ENCODE measurements at regions not wholly inside any gene's neighbourhood (a gene's known extent, or its start where the extent isn't known, plus 50 kb on each side); places are given as distances from the start of the nearest gene placed in this dataset.

DNA sequence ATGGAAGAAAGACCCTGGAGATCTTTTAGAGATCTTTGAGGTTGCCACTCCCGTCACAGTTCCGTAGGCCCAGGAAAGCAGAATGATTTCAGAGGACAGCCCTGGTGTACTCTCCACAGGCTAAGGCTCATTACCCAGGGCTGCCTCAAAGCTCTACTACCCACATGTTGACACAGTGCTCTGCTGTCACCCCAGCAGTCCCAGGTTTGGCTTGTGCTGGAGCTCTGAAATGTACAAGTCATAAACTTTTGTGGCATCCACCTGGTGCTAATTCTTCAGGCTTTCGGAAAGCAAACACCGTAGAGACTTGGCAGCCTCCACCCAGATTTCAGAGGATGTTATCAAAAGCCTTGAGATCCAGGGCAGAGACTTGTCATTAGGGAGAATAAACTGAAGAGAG lies 136.5 kb downstream of the MTRR start:
- no peak for DNase-seq (ENCODE audit: low read depth)
- TF ChIP-seq, protein P1, sequence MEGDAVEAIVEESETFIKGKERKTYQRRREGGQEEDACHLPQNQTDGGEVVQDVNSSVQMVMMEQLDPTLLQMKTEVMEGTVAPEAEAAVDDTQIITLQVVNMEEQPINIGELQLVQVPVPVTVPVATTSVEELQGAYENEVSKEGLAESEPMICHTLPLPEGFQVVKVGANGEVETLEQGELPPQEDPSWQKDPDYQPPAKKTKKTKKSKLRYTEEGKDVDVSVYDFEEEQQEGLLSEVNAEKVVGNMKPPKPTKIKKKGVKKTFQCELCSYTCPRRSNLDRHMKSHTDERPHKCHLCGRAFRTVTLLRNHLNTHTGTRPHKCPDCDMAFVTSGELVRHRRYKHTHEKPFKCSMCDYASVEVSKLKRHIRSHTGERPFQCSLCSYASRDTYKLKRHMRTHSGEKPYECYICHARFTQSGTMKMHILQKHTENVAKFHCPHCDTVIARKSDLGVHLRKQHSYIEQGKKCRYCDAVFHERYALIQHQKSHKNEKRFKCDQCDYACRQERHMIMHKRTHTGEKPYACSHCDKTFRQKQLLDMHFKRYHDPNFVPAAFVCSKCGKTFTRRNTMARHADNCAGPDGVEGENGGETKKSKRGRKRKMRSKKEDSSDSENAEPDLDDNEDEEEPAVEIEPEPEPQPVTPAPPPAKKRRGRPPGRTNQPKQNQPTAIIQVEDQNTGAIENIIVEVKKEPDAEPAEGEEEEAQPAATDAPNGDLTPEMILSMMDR (IDR thresholded peaks at IDR 0.05; ENCODE audit: control insufficient read depth, insufficient read depth, low read depth, low read length, missing control alignments): no peak
- no peak overlapping the region for H3K4me3 ChIP-seq (ENCODE audit: control insufficient read depth, low read depth, low read length)

DNA sequence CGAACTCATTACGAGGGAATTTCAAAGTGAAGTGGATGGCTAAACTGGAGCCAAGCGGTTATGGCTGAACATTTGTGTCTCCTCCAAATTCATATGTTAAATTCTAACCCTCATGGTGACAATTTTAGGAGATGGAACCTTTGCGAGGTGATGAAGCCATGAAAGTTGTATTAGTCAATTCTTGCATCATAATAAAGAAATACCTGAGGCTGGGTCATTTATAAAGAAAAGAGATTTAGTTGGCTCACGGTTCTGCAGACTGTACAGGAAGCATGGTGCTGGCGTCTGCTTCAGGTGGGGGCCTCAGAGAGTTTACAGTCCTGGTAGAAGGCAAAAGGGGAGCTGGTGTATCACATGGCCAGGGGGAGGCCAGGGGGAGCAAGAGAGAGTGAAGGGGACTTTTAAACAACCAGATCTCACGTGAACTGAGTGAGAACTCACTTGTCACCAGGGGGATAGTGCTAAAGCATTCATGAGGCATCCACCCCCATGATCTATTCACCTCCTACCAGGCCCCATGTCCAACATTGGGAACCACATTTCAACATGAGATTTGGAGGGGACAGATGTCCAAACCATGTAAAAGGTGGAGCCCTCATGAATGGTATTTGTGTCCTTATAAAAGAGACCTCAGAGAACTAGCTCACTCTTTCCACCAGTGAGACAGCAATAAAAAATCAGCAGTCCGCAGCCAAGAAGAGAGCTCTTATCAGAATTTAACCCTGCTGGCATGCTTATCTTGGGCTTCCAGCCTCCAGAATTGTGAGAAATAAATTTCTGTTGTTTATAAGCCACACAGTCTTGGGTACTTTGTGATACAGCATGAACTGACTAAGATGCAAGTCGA lies 143.4 kb downstream of the MTRR start:
- H3K4me3 ChIP-seq (ENCODE audit: control insufficient read depth, low read depth, low read length): no peak overlapping the region
- TF ChIP-seq, protein P1 (IDR thresholded peaks at IDR 0.05; ENCODE audit: control insufficient read depth, insufficient read depth, low read depth, low read length, missing control alignments): no peak
- DNase-seq (ENCODE audit: low read depth): no peak

DNA sequence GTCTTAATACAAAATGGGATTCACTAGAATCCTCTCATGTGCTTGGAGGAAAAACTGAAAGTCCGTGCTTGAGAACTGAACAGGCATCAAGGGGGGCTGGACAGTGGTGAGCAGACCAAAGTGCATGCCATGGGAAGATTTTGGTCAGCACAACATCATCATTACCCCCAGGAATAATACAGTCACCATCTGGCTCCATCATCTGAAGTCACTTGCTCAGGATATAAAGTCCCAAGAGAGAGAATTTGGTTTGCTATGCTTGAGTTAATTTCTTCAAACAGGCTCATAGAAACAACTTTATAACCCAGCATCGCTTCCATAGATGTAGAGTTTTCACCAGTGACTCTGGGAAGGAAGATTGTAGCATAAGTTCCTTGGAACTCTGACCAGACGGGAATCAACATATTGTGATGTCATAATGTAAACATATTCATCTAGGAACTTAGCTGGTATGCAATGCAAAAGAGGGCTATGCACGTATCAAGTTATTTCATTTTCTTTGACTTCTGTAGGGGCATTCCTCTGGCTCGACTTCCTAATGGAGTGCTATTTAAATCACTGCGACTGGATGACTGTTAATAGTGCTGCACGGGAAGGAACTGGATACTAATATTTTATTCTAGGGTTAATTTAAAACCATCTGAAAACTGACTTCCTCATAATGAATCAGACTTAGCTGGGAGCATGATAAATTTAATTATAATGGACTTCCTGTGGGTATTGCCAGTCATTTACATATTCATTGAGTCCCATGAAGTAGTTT lies 145.2 kb downstream of the MTRR start:
- H3K4me3 ChIP-seq (ENCODE audit: control insufficient read depth, low read depth, low read length): no peak overlapping the region
- DNase-seq (ENCODE audit: low read depth): no peak
- TF ChIP-seq, protein P1 (IDR thresholded peaks at IDR 0.05; ENCODE audit: control insufficient read depth, insufficient read depth, low read depth, low read length, missing control alignments): no peak

DNA sequence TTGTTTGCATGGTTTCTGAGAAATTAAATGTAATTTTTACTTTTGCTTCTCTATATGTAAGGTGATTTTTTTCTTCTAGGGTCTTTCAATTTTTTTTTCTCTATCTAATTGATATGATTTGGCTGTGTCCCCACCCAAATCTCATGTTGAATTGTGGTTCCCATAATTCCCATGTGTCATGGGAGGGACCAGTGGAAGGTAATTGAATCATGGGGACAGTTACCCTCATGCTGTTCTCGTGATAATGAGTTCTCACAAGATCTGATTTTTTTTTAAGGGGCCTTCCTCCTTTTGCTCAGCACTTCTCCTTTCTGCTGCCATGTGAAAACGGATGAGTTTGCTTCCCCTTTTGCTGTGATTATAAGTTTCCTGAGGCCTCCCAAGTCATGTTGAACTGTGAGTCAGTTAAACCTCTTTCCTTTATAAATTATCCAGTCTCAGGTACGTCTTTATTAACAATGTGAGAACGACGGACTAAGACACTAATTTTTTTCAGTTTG lies 150.8 kb downstream of the MTRR start:
- H3K4me3 ChIP-seq (ENCODE audit: control insufficient read depth, low read depth, low read length): no peak overlapping the region
- DNase-seq (ENCODE audit: low read depth): no peak
- TF ChIP-seq, protein P1 (IDR thresholded peaks at IDR 0.05; ENCODE audit: control insufficient read depth, insufficient read depth, low read depth, low read length, missing control alignments): no peak

DNA sequence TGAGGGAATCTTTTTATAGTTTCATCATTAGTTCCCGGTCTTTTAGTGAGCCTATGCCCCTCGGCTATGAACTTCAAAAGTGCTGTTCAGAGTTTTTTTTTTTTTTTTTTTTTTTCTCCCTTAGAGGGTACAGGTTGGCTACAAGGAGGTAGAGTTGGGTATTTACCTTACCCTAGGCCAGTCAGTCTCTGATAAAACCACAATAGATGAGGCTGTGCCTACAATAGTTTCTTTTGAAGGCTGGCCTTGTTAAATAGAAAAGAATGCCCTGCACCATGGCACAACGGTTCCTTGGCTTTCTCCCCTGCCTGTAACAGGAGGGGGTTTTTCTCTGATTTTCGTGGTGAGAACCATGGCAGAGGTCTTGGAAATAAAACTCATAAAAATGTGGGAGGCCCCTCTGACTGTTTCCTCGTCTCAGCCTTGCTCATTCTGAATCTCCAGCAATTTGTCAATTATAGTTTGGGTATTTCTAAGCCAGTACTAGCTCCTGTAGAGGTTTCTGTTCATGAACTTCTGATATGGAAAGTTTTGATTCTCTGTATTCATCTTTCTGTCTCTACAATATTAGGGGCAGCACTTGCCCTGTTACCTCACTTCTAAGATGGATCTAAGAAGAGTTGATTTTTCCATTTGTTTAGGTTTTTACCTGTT lies 152.0 kb downstream of the MTRR start:
- no peak for DNase-seq (ENCODE audit: low read depth)
- H3K4me3 ChIP-seq (ENCODE audit: control insufficient read depth, low read depth, low read length): no peak overlapping the region
- TF ChIP-seq, protein P1 (IDR thresholded peaks at IDR 0.05; ENCODE audit: control insufficient read depth, insufficient read depth, low read depth, low read length, missing control alignments): no peak

DNA sequence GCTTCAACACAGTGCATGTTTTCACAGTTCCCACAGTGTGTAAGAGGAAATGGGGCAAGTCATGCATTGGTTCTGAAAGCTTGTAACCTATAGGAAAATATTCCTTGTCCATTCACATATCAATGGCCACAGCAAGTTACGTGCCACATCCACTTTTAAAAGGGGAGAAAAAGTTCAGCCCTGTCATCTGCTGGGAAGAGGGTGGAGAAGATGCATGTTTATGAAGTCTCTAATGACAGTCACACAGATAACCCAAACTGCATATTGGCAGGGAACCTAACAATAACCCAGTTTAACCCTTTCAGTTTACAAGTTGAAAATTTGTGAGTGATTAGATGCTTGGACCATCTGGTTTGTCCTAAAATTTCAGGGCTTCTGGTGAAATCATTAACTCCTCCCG lies 159.3 kb downstream of the MTRR start:
- no peak overlapping the region for H3K4me3 ChIP-seq (ENCODE audit: control insufficient read depth, low read depth, low read length)
- no peak for DNase-seq (ENCODE audit: low read depth)
- TF ChIP-seq, protein P1 (IDR thresholded peaks at IDR 0.05; ENCODE audit: control insufficient read depth, insufficient read depth, low read depth, low read length, missing control alignments): no peak
